K562 (cell line): ENCODE measurements at regions not wholly inside any gene's neighbourhood (a gene's known extent, or its start where the extent isn't known, plus 50 kb on each side); places are given as distances from the start of the nearest gene placed in this dataset.

Source experiments
- ARID3A ChIP-seq: IDR thresholded peaks from 2 replicates; pipeline ENCODE4 v1.6.1; 2012; ENCODE audit warnings: low read depth, low read length, improper control_type of control experiment, borderline replicate concordance
- BMI1 ChIP-seq: fragments of 150-350 bp; IDR thresholded peaks from 2 replicates; pipeline ENCODE4 v1.6.1; 2014; ENCODE audit warnings: low read length
- CBFA2T3 ChIP-seq: fragments of 450-650 bp; IDR thresholded peaks from 2 replicates; pipeline ENCODE4 v1.6.1; 2017
- CCAR2 ChIP-seq: fragments of 200-400 bp; formaldehyde crosslinking; IDR thresholded peaks from 2 replicates; pipeline ENCODE4 v1.6.1; 2017; ENCODE audit warnings: mild to moderate bottlenecking, low read depth, low read length
- E4F1 ChIP-seq: fragments of 250-450 bp; sonication (Bioruptor Pico); IDR thresholded peaks from 2 replicates; pipeline ENCODE4 v1.5.0; 2021; ENCODE audit warnings: mild to moderate bottlenecking, borderline replicate concordance
- KHSRP ChIP-seq: fragments of 450-650 bp; IDR thresholded peaks from 2 replicates; pipeline ENCODE4 v1.6.1; 2017
- MLX ChIP-seq, 2 experiments: fragments of 450-650 bp in 1 of 2; sonication (generic) in 1 of 2; formaldehyde crosslinking; conservative IDR thresholded peaks; 2 replicates each; pipeline versions ENCODE4 v1.4.0 to v1.8.1; 2020 to 2022; ENCODE audit warnings: mild to moderate bottlenecking in 1 of 2, missing genetic modification reagents in 1 of 2
- PBX2 ChIP-seq, 2 experiments: IDR thresholded peaks in 1 of 2; conservative IDR thresholded peaks in 1 of 2; 2 replicates each; pipeline ENCODE4 v1.6.1; 2016; ENCODE audit warnings: low read depth in 2 of 2, mild to moderate bottlenecking in 1 of 2, missing compliant biosample characterization in 1 of 2, missing genetic modification characterization in 1 of 2, moderate library complexity in 1 of 2

GRCh38 chr4:53732661-53733060, 141.4 kb upstream of the LNX1 start (continued):
- TF ChIP-seq E4F1: no peak
- TF ChIP-seq PBX2 (CRISPR knock-in tag; IDR thresholded peaks at IDR 0.05; ENCODE audit: low read depth): no peak
- TF ChIP-seq PBX2 (tag; conservative IDR thresholded peaks at IDR 0.05; ENCODE audit: low read depth): no peak
- TF ChIP-seq MLX (CRISPR knock-in tag; conservative IDR thresholded peaks at IDR 0.05): no peak
- TF ChIP-seq CCAR2: no peak
- TF ChIP-seq KHSRP: no peak
- TF ChIP-seq CBFA2T3: no peak
- no peak for TF ChIP-seq ARID3A
- TF ChIP-seq BMI1: no peak
- TF ChIP-seq, all 486 proteins: peak for 0
